Esophagus muscularis mucosa (tissue), 3 donors: ENCODE measurements at regions not wholly inside any gene's neighbourhood (a gene's known extent, or its start where the extent isn't known, plus 50 kb on each side); places are given as distances from the start of the nearest gene placed in this dataset.

ENCODE experiments used
- CTCF ChIP-seq, 3 experiments: fragments of 200-600 bp in 2 of 3; fragments of 450-650 bp in 1 of 3; sonication (generic) in 2 of 3; IDR thresholded peaks; one replicate each; pipeline ENCODE4 v1.5.1; 2017 to 2019; ENCODE audit warnings: antibody characterized with exemption in 3 of 3, mild to moderate bottlenecking in 2 of 3, moderate library complexity in 1 of 3
- EP300 ChIP-seq: sonication (generic); formaldehyde crosslinking; IDR thresholded peaks from one replicate; pipeline ENCODE4 v1.6.1; 2017; ENCODE audit warnings: antibody characterized with exemption

DNA sequence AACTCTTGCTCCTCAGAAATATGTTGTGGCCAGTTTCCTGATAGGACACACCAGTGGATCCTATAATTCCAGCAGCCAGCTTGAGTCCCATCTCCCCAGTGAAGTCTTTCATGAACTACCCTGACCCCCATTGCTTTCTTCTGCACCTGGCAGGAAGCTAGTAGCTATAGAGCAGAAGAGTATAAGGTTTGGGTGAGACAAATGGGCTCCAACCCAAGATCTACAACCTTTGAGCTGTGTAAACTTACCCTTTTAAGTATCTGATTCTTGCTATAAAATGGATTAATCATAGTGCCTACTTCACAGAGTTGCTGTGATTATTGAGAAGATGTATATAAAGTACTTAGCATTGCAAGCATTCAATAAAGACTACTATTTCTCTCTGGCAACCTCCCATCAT lies 396.9 kb upstream of the CADM1 start:
- TF ChIP-seq CTCF (IDR thresholded peaks at IDR 0.05) = no peak
- no peak for TF ChIP-seq EP300
